A549 (cell line): ENCODE measurements at regions not wholly inside any gene's neighbourhood (a gene's known extent, or its start where the extent isn't known, plus 50 kb on each side); places are given as distances from the start of the nearest gene placed in this dataset.

Experiments used
- CBX2 ChIP-seq: fragments of 200-600 bp; sonication (generic); IDR thresholded peaks from 2 replicates; pipeline ENCODE4 v1.6.1; 2016; ENCODE audit warnings: low read depth, mild to moderate bottlenecking, borderline replicate concordance
- CEBPB ChIP-seq, 2 experiments: fragments of >200 bp in 1 of 2; sonication (Bioruptor Twin) in 1 of 2; formaldehyde crosslinking in 1 of 2; IDR thresholded peaks; 2 replicates each; pipeline ENCODE4 v1.6.1; 2012 to 2016
- EP300 ChIP-seq, 2 experiments: fragments of >200 bp; sonication (Bioruptor Twin); formaldehyde crosslinking; IDR thresholded peaks; 2 replicates in 1 of 2; 3 replicates in 1 of 2; pipeline ENCODE4 v1.6.1; 2016 to 2017
- HEYL ChIP-seq: fragments of 250-450 bp; sonication (Bioruptor Pico); IDR thresholded peaks from 2 replicates; pipeline ENCODE4 v1.8.0; 2021; ENCODE audit warnings: mild to moderate bottlenecking, moderate library complexity
- MAZ ChIP-seq: fragments of 150-350 bp; IDR thresholded peaks from 2 replicates; pipeline ENCODE4 v1.6.1; 2014; ENCODE audit warnings: antibody characterized with exemption, low read depth, low read length, borderline replicate concordance
- MYC ChIP-seq: IDR thresholded peaks from 2 replicates; pipeline ENCODE4 v1.6.1; 2012; ENCODE audit warnings: mild to moderate bottlenecking, inconsistent platforms, low read length, improper control_type of control experiment, borderline replicate concordance
- POLR2A ChIP-seq: IDR thresholded peaks from 2 replicates; pipeline ENCODE4 v1.6.1; 2012; ENCODE audit warnings: mild to moderate bottlenecking, low read length
- REST ChIP-seq: fragments of 200-600 bp; sonication (generic); IDR thresholded peaks from 2 replicates; pipeline ENCODE4 v1.6.1; 2016; ENCODE audit warnings: antibody characterized with exemption, mild to moderate bottlenecking, moderate library complexity
- SMC3 ChIP-seq: fragments of >200 bp; sonication (Bioruptor Twin); formaldehyde crosslinking; IDR thresholded peaks from 3 replicates; pipeline ENCODE4 v1.6.1; 2018; ENCODE audit warnings: inconsistent platforms
- ZFP36 ChIP-seq: fragments of 450-650 bp; IDR thresholded peaks from 2 replicates; pipeline ENCODE4 v1.6.1; 2014; ENCODE audit warnings: borderline replicate concordance; ENCODE audit not compliant: partially characterized antibody
- TF ChIP-seq, protein P1 (sequence below): fragments of >200 bp; sonication (Bioruptor Twin); formaldehyde crosslinking; IDR thresholded peaks from 3 replicates; pipeline ENCODE4 v1.5.1; 2016
- TF ChIP-seq, protein P2 (sequence below): fragments of 150-350 bp; IDR thresholded peaks from 2 replicates; pipeline ENCODE4 v1.6.1; 2014; ENCODE audit warnings: low read depth, mild to moderate bottlenecking, low read length

GRCh38 chr22:47380692-47381091, 618.2 kb downstream of the TBC1D22A start:
- TF ChIP-seq MAZ (no peak), POLR2A (no peak), MYC (no peak), REST (no peak), SMC3 (no peak), EP300 (IDR thresholded peaks at IDR 0.05) (no peak), CBX2 (no peak), CEBPB (IDR thresholded peaks at IDR 0.05) (no peak), HEYL (no peak), ZFP36 (no peak)
- TF ChIP-seq, protein P1, sequence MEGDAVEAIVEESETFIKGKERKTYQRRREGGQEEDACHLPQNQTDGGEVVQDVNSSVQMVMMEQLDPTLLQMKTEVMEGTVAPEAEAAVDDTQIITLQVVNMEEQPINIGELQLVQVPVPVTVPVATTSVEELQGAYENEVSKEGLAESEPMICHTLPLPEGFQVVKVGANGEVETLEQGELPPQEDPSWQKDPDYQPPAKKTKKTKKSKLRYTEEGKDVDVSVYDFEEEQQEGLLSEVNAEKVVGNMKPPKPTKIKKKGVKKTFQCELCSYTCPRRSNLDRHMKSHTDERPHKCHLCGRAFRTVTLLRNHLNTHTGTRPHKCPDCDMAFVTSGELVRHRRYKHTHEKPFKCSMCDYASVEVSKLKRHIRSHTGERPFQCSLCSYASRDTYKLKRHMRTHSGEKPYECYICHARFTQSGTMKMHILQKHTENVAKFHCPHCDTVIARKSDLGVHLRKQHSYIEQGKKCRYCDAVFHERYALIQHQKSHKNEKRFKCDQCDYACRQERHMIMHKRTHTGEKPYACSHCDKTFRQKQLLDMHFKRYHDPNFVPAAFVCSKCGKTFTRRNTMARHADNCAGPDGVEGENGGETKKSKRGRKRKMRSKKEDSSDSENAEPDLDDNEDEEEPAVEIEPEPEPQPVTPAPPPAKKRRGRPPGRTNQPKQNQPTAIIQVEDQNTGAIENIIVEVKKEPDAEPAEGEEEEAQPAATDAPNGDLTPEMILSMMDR = no peak
- TF ChIP-seq, protein P2, sequence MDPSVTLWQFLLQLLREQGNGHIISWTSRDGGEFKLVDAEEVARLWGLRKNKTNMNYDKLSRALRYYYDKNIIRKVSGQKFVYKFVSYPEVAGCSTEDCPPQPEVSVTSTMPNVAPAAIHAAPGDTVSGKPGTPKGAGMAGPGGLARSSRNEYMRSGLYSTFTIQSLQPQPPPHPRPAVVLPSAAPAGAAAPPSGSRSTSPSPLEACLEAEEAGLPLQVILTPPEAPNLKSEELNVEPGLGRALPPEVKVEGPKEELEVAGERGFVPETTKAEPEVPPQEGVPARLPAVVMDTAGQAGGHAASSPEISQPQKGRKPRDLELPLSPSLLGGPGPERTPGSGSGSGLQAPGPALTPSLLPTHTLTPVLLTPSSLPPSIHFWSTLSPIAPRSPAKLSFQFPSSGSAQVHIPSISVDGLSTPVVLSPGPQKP = no peak
